ENCODE measurements at regions not wholly inside any gene's neighbourhood (a gene's known extent, or its start where the extent isn't known, plus 50 kb on each side); places are given as distances from the start of the nearest gene placed in this dataset.
"Not testable (repeated sequence)": the region's sequence is repeated elsewhere in the genome, so short reads cannot be mapped to it uniquely, and the experiment has no call there.

DNA sequence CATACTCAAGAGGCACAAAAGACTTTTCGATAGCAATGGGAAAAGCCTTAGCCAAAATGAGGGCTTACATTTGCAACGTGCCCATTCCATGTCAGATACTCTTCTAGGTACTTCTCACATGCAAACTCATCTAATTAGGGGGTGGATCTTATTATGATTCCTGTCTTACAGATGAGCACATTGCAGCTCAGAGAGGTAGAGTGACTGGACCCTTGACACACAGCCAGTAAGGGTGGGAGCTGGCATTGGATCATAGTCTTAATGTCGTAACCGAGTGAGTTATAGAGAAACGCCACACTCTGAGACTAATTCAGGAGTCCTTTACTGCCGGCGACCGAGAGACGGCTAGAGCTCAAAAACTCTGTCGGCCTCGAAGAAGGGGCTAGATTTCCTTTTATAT lies 78.8 kb upstream of the GRIN2A start:
- Histone ChIP-seq H3K4me1 (replicated peaks; ENCODE audit: insufficient read depth) (no peaks in the 10 kb centered on the region), H3K79me2 (ENCODE audit: low read depth) (no peaks in the 10 kb centered on the region), H3F3A (ENCODE audit: insufficient read depth, low read depth) (no peaks in the 10 kb centered on the region), H3K4me2 (no peak overlapping the region), H3K4me3 (no peak overlapping the region), H3K36me3 (ENCODE audit: low read depth) (no peaks in the 10 kb centered on the region), H4K20me1 (ENCODE audit: insufficient read depth) (no peaks in the 10 kb centered on the region), H2AFZ (no peak overlapping the region), H3K9me3 (ENCODE audit: insufficient read depth, low read depth) (no peaks in the 10 kb centered on the region), H3K9me2 (ENCODE audit: insufficient read depth) (no peaks in the 10 kb centered on the region), H3K27ac (no peak overlapping the region), H3K27me3 (ENCODE audit: insufficient read depth, low read depth) (peaks cover 15% of the 10 kb centered on the region)
- DNase-seq: no peak
- no peak for TF ChIP-seq EZH2 (IDR thresholded peaks at IDR 0.05; ENCODE audit: low read depth)
- TF ChIP-seq, protein P1, sequence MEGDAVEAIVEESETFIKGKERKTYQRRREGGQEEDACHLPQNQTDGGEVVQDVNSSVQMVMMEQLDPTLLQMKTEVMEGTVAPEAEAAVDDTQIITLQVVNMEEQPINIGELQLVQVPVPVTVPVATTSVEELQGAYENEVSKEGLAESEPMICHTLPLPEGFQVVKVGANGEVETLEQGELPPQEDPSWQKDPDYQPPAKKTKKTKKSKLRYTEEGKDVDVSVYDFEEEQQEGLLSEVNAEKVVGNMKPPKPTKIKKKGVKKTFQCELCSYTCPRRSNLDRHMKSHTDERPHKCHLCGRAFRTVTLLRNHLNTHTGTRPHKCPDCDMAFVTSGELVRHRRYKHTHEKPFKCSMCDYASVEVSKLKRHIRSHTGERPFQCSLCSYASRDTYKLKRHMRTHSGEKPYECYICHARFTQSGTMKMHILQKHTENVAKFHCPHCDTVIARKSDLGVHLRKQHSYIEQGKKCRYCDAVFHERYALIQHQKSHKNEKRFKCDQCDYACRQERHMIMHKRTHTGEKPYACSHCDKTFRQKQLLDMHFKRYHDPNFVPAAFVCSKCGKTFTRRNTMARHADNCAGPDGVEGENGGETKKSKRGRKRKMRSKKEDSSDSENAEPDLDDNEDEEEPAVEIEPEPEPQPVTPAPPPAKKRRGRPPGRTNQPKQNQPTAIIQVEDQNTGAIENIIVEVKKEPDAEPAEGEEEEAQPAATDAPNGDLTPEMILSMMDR (conservative IDR thresholded peaks at IDR 0.05): no peak
- CTCF ChIA-PET: no interaction called here
- intact Hi-C loops (cut with micrococcal nuclease; ENCODE audit: unreplicated experiment): no loop called here
- POLR2A ChIA-PET (ENCODE audit: unreplicated experiment): no interaction called here
- no TSS peak for BruUV-seq (replicated peaks)

DNA sequence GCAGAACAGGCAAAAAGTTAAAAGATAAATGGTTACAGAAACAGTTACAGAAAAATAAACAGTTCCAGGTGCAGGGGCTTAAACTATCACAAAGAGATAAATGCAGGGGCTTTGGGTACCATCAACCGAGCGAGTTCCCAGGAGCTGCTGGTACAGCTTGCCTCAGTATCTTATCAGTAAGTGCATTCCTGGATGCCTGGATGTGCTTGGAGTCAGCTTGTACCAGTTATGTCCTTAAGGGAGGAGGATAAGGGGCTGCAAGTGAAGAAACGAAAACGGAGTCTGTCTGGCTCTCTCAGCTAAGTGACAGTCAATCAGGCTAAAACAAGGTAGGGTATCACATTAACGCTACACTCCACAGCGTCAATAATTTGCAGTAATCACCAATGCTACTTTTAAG lies 79.3 kb upstream of the GRIN2A start:
- H4K20me1 ChIP-seq (ENCODE audit: insufficient read depth); H3K9me2 ChIP-seq (ENCODE audit: insufficient read depth); H3K79me2 ChIP-seq (ENCODE audit: low read depth); H2AFZ ChIP-seq; H3K4me2 ChIP-seq; H3F3A ChIP-seq (ENCODE audit: insufficient read depth, low read depth); POLR2A ChIA-PET (ENCODE audit: unreplicated experiment); H3K36me3 ChIP-seq (ENCODE audit: low read depth); H3K27ac ChIP-seq; H3K4me1 ChIP-seq (replicated peaks; ENCODE audit: insufficient read depth); intact Hi-C loops (cut with micrococcal nuclease; ENCODE audit: unreplicated experiment); H3K9me3 ChIP-seq (ENCODE audit: insufficient read depth, low read depth); CTCF ChIA-PET; H3K4me3 ChIP-seq; BruUV-seq (replicated peaks); DNase-seq: not testable (repeated sequence)
- H3K27me3 ChIP-seq (ENCODE audit: insufficient read depth, low read depth): peaks cover 15% of the 10 kb centered on the region

DNA sequence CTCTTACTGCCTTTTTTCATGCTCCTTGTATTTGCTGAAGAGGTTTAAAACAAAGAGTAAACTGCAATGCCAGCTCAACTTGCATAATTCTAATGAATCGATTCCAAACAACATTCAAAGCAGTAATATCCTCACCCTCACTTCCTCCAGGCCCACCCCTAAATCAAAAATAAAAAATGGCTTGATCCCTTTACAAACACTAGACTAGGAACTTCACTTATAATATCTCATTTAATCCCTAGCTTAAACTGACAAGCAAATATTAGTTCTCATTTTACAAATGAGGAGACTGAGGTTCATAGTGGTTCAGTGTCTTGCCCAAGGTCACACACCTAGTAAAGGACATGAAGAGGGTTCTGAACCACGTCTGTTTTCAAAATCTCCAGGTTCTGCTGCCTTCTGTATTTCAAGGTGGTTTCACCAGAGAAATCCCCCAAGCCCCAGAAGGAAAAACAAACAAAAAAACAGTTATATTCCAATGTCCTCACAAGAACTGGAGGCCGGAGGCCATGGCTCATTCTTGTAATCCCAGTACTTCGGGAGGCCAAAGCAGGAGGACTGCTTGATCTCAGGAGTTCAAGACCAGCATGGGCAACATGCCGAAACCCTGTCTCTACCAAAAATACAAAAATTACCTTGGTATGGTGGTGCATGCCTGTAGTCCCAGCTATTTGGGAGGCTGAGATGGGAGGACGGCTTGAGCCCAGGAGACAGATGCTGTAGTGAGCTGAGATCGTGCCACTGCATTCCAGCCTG lies 80.3 kb upstream of the GRIN2A start:
- no peaks in the 10 kb centered on the region for H3K4me1 ChIP-seq (replicated peaks; ENCODE audit: insufficient read depth)
- no peak for DNase-seq
- no peaks in the 10 kb centered on the region for H3K9me3 ChIP-seq (ENCODE audit: insufficient read depth, low read depth)
- H4K20me1 ChIP-seq (ENCODE audit: insufficient read depth): no peaks in the 10 kb centered on the region
- no peaks in the 10 kb centered on the region for H3K36me3 ChIP-seq (ENCODE audit: low read depth)
- POLR2A ChIA-PET (ENCODE audit: unreplicated experiment): no interaction called here
- H3K9me2 ChIP-seq (ENCODE audit: insufficient read depth): no peaks in the 10 kb centered on the region
- H3K27ac ChIP-seq: no peak overlapping the region
- H3K4me3 ChIP-seq: no peak overlapping the region
- TF ChIP-seq EZH2 (IDR thresholded peaks at IDR 0.05; ENCODE audit: low read depth): no peak
- TF ChIP-seq, protein P1 (conservative IDR thresholded peaks at IDR 0.05): no peak
- no peaks in the 10 kb centered on the region for H3K79me2 ChIP-seq (ENCODE audit: low read depth)
- CTCF ChIA-PET: no interaction called here
- intact Hi-C loops (cut with micrococcal nuclease; ENCODE audit: unreplicated experiment): no loop called here
- no peak overlapping the region for H3K4me2 ChIP-seq
- H3K27me3 ChIP-seq (ENCODE audit: insufficient read depth, low read depth): peaks cover 15% of the 10 kb centered on the region
- H2AFZ ChIP-seq: no peak overlapping the region
- H3F3A ChIP-seq (ENCODE audit: insufficient read depth, low read depth): no peaks in the 10 kb centered on the region
- BruUV-seq (replicated peaks): no TSS peak

Data from PC-9 (cell line).